Vagina (tissue), 2 donors: ENCODE measurements at regions not wholly inside any gene's neighbourhood (a gene's known extent, or its start where the extent isn't known, plus 50 kb on each side); places are given as distances from the start of the nearest gene placed in this dataset.

Source experiments
- DNase-seq, 2 donors: peaks; one replicate each; pipeline ENCODE4 v3.0.0-alpha.2; 2017; ENCODE audit errors: extremely low spot score in 2 of 2
- H3K27ac ChIP-seq: fragments of 200-600 bp; sonication (generic); one replicate; pipeline ENCODE4 v1.5.1; 2019
- H3K27me3 ChIP-seq: fragments of 200-600 bp; sonication (generic); one replicate; pipeline ENCODE4 v1.5.1; 2019
- H3K36me3 ChIP-seq, 2 donors: fragments of 200-600 bp; sonication (generic); one replicate each; pipeline ENCODE4 v1.5.1; 2017 to 2019
- H3K4me1 ChIP-seq: fragments of 200-600 bp; sonication (generic); one replicate; pipeline ENCODE4 v1.5.1; 2019
- H3K4me3 ChIP-seq, 2 donors: fragments of 200-600 bp; sonication (generic); 1 replicate in 1 of 2; 2 replicates in 1 of 2; pipeline ENCODE4 v1.5.1; 2016 to 2019
- H3K9me3 ChIP-seq: fragments of 200-600 bp; sonication (generic); one replicate; pipeline ENCODE4 v1.5.1; 2019
- CTCF ChIP-seq, 3 experiments: fragments of 450-650 bp in 2 of 3; fragments of 200-600 bp in 1 of 3; sonication (generic) in 1 of 3; IDR thresholded peaks; one replicate each; pipeline ENCODE4 v1.5.1; 2017 to 2019; ENCODE audit warnings: antibody characterized with exemption in 3 of 3, mild to moderate bottlenecking in 2 of 3, moderate library complexity in 2 of 3
- POLR2A ChIP-seq, 2 donors: fragments of 450-650 bp; IDR thresholded peaks; one replicate each; pipeline ENCODE4 v1.6.1; 2017; ENCODE audit warnings: antibody characterized with exemption in 2 of 2, mild to moderate bottlenecking in 2 of 2, moderate library complexity in 2 of 2
- POLR2AphosphoS5 ChIP-seq, 2 donors: sonication (generic); formaldehyde crosslinking; IDR thresholded peaks; one replicate each; pipeline ENCODE4 v1.9.0; 2017; ENCODE audit warnings: antibody characterized with exemption in 2 of 2, mild to moderate bottlenecking in 2 of 2, low read depth in 1 of 2; ENCODE audit not compliant: insufficient read depth in 1 of 2
- intact Hi-C: fragments of 100-400 bp; cut with DNase I; formaldehyde crosslinking; loops from one replicate; pipeline ENCODE4 v1.15.1; 2023

DNA sequence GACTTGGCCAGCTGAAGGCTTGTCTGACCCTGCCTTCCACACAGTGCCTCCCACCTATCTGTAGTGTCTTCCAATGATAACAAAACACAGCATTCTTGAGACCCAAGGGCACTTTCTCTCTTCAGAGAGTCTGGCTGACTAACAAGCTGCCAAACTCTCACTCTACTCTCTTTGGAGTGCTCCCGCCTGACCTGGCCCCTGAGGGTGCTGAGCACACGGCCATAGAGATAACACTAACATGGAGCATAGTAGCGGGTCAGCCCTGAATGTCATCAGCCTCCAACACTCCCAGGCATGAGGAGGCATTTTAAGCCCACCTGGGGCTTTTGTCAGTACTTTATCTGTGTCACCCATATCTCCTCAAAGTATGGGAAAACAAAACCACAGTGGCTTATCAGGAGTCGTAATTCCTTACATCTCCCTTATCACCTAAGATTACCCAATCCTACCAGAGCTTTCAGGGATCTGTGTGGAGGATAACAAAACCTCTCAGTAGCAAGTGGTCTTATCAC lies 160.3 kb upstream of the TCF4 start:
- no peak for DNase-seq
- Histone ChIP-seq H3K4me3 (no peak overlapping the region), H3K36me3 (no peaks in the 10 kb centered on the region), H3K9me3 (no peaks in the 10 kb centered on the region), H3K4me1 (no peaks in the 10 kb centered on the region), H3K27me3 (no peaks in the 10 kb centered on the region), H3K27ac (no peak overlapping the region)
- intact Hi-C loops, result no loop called here
- TF ChIP-seq POLR2A (IDR thresholded peaks at IDR 0.05), result no peak
- no peak for TF ChIP-seq POLR2AphosphoS5 (IDR thresholded peaks at IDR 0.05; ENCODE audit: insufficient read depth in 1 of 2, low read depth in 1 of 2)
- TF ChIP-seq CTCF (IDR thresholded peaks at IDR 0.05), result no peak

GRCh38 chr18:55744206-55744605 lies 156.2 kb upstream of the TCF4 start:
- no peak for DNase-seq
- H3K9me3 ChIP-seq, result no peaks in the 10 kb centered on the region
- TF ChIP-seq CTCF (IDR thresholded peaks at IDR 0.05) (no peak), POLR2AphosphoS5 (IDR thresholded peaks at IDR 0.05; ENCODE audit: insufficient read depth in 1 of 2, low read depth in 1 of 2) (no peak), POLR2A (IDR thresholded peaks at IDR 0.05) (no peak)
- H3K27ac ChIP-seq, result no peak overlapping the region
- intact Hi-C loops, result no loop called here
- H3K4me1 ChIP-seq, result no peaks in the 10 kb centered on the region
- no peaks in the 10 kb centered on the region for H3K27me3 ChIP-seq
- no peak overlapping the region for H3K4me3 ChIP-seq
- H3K36me3 ChIP-seq, result no peaks in the 10 kb centered on the region

DNA sequence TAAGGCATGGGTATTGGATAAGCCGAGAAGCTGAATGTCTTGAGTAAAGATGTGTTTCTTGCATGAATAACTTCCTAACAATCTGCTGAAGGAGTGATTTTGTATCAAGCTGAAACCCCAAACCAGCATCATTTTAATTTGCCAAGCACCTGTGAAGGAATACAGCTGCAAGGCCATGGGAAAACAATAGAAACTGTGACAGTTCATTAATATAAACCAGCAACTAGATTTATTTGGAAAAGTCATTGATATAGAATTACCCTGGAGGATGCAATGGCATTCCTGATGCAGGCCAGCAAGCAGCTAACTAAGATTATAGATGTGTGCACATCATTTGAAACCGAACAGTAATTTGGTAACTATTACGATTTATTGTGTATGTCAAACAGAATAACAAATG lies 155.7 kb upstream of the TCF4 start:
- Histone ChIP-seq H3K4me3 (no peak overlapping the region), H3K9me3 (no peaks in the 10 kb centered on the region), H3K4me1 (no peaks in the 10 kb centered on the region), H3K27ac (no peak overlapping the region), H3K36me3 (no peaks in the 10 kb centered on the region), H3K27me3 (no peaks in the 10 kb centered on the region)
- TF ChIP-seq POLR2A (IDR thresholded peaks at IDR 0.05), result no peak
- no peak for TF ChIP-seq CTCF (IDR thresholded peaks at IDR 0.05)
- TF ChIP-seq POLR2AphosphoS5 (IDR thresholded peaks at IDR 0.05; ENCODE audit: insufficient read depth in 1 of 2, low read depth in 1 of 2), result no peak
- intact Hi-C loops, result no loop called here
- DNase-seq, result no peak

- no peaks in the 10 kb centered on the region for H3K9me3 ChIP-seq
- H3K4me1 ChIP-seq, result no peaks in the 10 kb centered on the region
- intact Hi-C loops, result no loop called here
- no peaks in the 10 kb centered on the region for H3K27me3 ChIP-seq
- TF ChIP-seq POLR2AphosphoS5 (IDR thresholded peaks at IDR 0.05; ENCODE audit: insufficient read depth in 1 of 2, low read depth in 1 of 2) (no peak), POLR2A (IDR thresholded peaks at IDR 0.05) (no peak), CTCF (IDR thresholded peaks at IDR 0.05) (no peak)
- H3K36me3 ChIP-seq, result no peaks in the 10 kb centered on the region
- no peak overlapping the region for H3K4me3 ChIP-seq
- no peak for DNase-seq
- H3K27ac ChIP-seq, result no peak overlapping the region
Observed at GRCh38 chr18:55743133-55743532, 155.1 kb upstream of the TCF4 start.

- intact Hi-C loops, result no loop called here
- Histone ChIP-seq H3K4me1 (no peaks in the 10 kb centered on the region), H3K4me3 (no peak overlapping the region), H3K36me3 (no peaks in the 10 kb centered on the region), H3K9me3 (no peaks in the 10 kb centered on the region), H3K27me3 (no peaks in the 10 kb centered on the region), H3K27ac (no peak overlapping the region)
- TF ChIP-seq POLR2A (IDR thresholded peaks at IDR 0.05), result no peak
- no peak for TF ChIP-seq POLR2AphosphoS5 (IDR thresholded peaks at IDR 0.05; ENCODE audit: insufficient read depth in 1 of 2, low read depth in 1 of 2)
- no peak for TF ChIP-seq CTCF (IDR thresholded peaks at IDR 0.05)
- DNase-seq, result no peak
Observed at GRCh38 chr18:55739488-55739887, 151.5 kb upstream of the TCF4 start.
